ENCODE measurements at regions not wholly inside any gene's neighbourhood (a gene's known extent, or its start where the extent isn't known, plus 50 kb on each side); places are given as distances from the start of the nearest gene placed in this dataset.
A peak's percentile ranks its signal among the peaks of the same experiment; 100 is the strongest.

DNA sequence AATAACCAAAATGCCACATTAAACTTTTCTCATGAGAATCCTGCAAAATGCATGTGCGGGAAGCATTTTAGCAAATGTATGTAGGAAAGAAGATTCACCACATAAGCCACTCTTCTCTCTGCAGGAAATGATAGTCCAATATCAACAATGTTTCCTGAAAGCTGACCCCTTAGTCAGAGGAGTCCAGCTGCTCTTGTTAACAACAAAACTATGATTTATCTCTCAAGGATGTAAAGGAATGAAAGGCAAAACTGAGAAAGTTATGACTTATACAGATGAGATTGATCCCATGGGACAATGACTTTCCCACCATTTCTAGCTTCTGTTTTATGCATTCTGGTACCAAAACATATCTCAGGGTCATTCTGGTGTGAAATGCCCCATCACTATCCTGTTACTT, 125.0 kb upstream of the EDNRA start:
- peak; percentile 58 for DNase-seq (ENCODE audit: low read depth)

DNA sequence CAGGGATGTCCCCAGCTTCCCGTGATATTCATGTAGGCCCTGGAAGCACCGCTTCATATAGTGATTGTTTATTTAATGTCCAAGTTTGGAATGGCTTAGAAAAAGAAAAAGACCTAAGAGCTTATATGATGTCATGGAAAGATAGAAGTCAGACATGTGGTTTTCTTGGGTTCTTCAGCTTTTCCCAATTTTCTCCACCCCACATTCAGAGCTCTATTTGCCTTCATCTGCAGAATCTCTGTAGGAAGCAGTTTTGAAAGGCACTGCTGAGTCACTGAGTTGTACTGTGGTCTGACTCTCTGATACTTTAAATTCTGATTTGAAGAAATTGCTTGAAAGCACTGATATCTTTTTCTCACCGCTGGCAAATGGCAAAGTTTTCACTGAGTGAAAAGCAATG, 120.6 kb upstream of the EDNRA start:
- DNase-seq (ENCODE audit: low read depth): peak; percentile 78

DNA sequence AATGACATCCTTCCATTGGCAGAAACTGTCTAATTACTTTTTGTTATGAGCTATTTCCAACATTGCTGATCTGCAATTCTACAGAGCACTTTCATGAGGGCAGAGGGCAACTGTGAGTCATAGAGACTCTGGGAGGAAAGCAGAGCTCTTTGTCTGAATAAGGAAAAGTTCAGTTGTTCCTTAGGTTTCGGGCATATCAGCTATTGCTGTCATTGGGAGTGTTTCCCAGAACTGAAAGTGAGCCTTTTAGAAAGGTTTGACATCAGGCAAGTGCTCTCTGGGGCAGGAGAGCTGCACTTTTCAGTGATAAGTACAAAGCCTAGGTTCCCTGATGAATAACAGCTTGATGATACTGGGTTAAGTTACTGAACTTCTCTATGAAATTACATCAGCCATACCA, 119.2 kb upstream of the EDNRA start:
- peak; percentile 88 for DNase-seq (ENCODE audit: low read depth)

DNA sequence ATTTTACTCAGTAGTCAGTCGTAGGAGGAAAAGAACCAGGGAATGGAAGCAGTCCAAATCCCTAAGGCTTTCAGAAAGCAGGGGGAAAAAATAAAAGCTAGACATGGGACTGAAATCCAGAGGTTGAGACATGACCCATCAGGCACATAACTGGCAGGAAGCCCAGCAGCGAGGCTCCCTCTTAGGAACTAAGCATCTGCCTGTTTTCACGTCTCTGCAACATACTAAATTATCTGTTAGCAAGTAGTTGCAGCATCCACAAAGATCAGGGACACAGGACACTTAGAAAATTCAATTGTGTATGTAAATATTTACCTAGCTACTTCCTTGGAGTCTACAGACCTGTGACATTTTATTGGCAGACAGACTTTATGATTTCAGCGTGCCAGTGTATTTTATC, 118.0 kb upstream of the EDNRA start:
- DNase-seq (ENCODE audit: low read depth): peak; percentile 78

DNA sequence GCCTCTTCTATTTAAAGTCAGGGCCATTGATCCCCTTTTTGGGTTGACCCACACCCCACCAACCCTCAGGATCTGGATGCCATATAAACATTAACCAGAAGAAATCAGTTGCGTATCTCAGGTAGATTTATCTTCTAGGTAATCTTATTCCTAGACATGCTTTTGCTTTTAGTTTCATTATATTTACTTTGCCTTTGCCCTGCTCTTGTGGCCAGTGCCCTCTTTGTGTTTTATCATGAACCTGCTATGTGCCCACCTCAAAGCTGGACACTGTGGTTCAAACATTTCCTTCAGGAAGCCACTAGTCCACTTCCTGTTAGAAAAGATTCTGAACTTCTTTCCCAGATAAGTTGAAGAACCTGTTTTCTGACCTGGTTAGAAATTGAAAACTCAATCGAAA, 117.4 kb upstream of the EDNRA start:
- no peak for DNase-seq (ENCODE audit: low read depth)

DNA sequence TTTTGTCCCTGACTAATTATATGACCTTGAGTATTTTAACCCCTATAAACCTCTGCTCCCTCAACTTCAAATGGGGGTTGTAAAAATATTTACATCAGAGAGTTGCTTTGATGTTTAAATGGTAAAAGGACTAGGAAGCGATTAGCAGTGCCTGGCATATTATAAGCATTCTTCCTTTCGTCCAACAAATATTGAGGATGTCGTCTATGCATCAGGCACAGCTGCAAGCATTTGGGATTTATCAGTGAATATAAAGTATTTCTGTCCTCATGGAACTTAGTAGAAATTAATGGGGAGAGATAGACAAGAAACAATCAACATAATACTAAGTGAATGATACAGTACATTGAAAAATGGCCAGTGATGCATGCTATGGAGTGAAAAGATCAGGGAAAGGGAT, 115.5 kb upstream of the EDNRA start:
- DNase-seq (ENCODE audit: low read depth): no peak

DNA sequence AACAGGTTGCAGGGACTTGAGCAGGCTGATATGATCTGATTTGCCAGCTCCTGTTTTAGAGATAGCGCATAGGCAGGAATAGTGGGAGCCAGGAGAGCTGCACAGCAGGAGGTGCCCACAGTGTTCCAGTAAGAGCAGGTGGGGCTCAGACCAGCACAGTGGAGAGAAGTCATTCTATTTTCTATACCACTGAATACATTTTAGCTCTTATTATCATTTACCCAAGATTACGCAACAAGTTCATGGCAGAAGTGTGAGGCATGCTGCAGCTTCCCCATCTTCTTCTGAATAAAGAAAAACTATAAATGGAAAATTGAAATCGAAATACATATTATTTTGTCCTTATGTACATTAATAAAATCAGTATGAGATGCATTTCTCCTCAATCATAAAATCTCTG, 114.7 kb upstream of the EDNRA start:
- DNase-seq (ENCODE audit: low read depth): no peak

DNA sequence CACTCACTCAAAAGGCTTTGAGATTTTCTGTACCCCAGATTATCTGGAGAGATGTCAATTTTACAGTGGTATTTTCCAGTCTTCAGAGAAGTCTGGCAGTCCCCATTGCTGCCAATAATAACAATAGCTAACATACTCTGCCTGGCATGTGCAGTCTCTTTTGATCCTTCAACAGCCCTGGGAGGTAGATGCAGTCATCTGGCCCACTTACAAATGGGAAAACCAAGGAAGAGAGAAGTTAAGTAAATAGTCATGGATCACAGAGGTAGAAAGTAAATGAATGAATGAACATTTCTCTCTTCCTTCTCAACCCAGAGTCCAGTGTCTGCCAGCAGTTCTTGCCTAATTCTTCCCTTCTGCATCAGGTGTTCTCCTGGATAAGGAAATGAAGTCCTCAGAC, 113.0 kb upstream of the EDNRA start:
- DNase-seq (ENCODE audit: low read depth): no peak

DNA sequence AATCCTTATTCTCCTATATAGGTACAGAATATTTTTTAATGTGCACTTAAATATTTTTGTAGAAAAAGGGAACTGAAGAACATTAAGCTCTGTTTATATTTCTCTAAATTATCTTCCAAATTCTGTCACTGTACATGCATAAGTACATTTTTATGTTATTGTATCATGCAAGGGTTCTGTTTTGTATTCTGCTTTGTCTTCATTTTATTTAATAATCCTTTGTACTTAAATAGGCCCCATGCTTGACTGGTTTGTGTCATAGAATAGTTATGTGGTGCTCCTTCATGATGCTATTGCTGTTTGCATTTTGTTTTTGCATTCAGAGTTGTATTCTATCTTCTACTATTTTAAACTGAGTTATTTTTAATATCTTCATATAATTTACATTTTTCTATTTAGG, 111.9 kb upstream of the EDNRA start:
- DNase-seq (ENCODE audit: low read depth): no peak

DNA sequence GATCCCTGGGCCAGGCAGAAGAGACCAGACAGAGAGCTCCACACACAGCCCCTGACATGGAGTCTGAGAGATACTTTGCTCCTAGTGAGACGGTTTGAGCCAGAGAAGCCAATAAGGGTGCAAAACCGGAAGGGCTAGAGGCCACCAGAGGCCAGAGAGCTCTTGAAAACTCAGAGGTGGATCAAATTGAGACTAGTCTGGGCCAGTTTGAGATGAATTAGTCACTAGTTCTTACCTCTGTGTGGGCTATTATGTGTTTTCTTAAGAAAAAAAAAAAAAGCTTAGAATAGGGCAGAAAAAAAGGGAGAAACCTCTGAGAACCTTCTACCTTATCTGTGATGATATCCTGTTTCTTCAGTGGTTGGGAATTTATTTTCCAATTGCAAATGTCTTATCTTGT, 110.4 kb upstream of the EDNRA start:
- DNase-seq (ENCODE audit: low read depth): peak; percentile 59

DNA sequence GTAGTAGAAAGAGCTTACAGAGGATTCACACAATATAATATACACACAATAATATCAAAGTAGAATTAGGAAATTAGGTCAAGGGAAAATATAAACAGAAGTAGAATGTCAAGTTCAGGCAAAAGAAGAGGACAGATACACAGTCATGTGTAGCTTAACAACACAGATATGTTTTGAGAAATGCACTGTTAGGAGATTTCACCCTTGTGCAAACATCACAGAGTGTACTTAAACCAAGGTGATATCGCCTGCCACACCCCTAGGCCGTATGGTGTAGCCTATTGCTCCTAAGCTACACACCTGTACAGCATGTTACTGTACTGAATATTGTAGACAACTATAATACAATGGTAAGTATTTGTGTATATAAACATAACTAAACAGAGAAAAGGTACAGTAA, 110.0 kb upstream of the EDNRA start:
- no peak for DNase-seq (ENCODE audit: low read depth)

DNA sequence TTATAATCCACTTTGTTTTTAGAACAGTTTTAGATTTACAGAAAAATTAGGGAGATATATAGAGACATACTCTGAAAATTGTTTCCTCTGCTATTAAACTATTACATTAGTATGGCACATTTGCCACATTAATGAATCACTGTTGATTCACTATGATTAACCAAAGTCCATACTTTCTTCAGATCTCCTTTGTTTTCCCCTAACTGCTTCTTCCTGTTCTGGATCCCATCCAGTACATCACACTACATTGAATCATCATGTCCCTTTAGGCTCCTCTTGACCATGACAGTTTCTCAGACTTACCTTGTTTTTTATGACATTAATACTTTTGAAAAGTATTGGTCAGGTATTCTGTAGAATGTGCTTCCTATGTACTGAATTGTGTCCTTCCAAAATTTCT, 109.2 kb upstream of the EDNRA start:
- DNase-seq (ENCODE audit: low read depth): peak; percentile 78

DNA sequence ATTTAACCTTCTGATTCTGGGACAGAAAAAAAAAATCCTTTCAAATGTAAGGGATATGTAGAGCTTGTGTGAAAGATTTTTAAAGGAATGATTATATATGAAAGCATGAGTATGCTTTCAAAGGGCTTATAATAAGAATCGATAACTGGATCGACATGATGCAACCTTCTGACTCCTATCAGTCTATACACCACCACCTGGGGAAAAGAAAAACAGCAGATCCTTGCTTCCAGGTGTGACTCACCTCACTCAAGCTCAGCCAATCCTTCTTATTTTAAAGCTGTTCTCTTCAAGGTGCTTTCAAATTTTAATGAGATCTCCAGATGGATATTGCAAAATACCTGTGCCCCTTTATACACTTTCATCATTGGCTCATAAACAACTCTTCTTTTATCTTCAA, 102.1 kb upstream of the EDNRA start:
- DNase-seq (ENCODE audit: low read depth): no peak

DNA sequence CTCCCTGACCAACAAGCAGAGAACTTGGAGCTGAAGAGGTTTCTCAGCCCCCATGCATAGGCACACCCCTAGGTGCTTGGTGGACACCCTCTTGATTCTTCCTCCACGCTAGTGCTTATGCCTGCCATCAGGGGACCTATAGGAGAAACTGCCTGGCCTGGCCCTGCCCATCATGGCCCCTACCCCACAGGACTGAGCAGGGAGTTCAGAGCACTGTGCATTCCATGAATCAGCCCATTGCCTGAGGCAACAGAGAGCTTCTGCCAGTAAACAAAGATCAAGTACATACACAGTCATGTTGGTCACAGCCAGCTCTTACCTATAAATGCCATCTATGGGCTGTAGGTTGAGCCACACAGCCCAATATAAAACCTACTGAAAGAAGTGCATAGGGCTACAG, 99.1 kb upstream of the EDNRA start:
- peak; percentile 17 for DNase-seq (ENCODE audit: low read depth)

DNA sequence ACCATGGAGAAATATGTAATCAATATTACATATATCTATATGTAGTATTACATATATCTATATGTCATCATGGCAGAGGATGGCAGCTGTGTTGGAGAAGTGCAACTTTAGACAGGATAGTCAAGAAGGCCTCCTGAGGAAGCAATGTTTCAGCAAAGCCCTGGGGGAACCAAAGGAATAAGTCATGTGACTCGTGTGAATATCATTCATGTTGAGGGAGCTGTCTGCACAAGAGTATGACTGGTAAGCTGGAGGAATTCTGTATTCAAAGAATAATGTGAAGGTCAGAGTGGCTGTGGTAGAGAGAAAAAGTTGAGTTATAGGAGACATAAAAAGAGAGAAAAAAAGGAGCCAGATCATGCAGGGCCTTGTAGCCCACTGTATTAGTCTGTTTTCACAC, 92.9 kb upstream of the EDNRA start:
- DNase-seq (ENCODE audit: low read depth): no peak

DNA sequence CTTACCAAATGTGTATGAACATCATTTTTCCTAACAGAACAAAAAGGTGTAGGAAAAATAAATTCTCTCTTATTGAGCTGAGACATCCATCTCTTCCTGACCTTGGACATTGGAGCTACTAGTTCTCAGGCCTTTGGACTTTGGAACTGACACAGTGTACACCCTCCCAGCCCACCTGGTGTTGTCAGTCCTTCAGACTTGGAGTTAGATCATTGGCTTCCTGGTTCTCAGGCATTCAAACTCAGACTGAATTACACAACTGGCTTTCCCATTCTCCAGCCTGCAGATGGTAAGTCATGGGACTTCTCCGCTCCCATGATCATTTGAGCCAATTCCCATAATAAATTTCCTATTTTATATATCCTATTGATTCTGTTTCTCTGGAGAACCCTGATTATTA, 84.8 kb upstream of the EDNRA start:
- DNase-seq (ENCODE audit: low read depth): no peak

DNA sequence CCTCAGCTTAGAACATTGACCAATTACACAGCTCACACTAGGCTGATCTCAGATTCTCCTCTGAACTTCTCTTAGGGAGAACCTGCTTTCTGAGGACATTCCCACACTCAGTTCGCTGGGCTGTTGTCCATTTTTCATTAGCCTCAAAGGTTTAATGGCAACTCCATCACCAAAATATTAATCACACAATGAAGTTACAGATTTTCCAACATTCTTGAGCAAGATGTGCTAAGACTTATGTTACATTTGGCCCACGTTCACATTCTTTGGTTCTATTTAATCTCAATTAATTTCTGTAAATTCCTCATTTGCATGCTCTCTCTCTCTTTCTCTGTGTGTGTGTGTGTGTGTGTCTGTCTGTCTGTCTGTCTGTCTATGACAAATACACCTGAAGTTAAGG, 82.3 kb upstream of the EDNRA start:
- no peak for DNase-seq (ENCODE audit: low read depth)

DNA sequence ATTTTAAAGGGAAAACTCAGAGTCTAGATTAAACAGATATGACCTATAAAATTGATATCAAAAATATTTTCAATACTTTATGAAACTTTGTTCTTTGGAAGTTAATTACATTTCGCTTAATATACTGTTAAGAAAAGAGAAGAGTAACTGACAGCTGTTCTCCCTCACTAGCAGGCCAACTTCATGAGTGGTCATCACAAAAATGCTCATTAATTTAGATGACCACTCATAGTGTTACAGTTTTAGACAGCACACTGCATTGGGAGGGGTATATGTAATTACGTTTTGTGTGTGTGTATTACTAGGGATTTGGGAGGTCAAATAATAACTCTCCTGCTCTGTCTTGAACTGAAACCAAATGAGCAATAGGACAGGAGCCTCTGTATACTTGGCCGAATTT, 80.2 kb upstream of the EDNRA start:
- DNase-seq (ENCODE audit: low read depth): no peak

DNA sequence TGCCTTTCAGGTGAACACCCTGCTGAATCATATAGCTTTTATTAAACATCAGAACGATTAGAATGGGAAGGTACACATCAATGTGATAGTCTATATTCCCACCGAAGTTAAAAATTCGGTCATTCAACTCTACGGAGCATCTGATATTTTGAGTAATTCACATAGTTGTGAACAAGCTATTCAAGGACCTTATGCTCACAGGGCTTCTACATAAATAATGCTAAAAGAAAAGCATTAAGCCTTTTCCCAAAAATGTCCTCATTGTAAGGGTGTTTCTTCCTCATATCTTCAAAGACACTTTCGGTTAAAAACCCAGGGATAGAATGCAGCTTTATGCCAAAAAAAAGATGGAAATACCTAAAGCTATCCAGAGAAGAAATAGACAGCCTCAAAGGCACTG, 79.7 kb upstream of the EDNRA start:
- DNase-seq (ENCODE audit: low read depth): no peak

DNA sequence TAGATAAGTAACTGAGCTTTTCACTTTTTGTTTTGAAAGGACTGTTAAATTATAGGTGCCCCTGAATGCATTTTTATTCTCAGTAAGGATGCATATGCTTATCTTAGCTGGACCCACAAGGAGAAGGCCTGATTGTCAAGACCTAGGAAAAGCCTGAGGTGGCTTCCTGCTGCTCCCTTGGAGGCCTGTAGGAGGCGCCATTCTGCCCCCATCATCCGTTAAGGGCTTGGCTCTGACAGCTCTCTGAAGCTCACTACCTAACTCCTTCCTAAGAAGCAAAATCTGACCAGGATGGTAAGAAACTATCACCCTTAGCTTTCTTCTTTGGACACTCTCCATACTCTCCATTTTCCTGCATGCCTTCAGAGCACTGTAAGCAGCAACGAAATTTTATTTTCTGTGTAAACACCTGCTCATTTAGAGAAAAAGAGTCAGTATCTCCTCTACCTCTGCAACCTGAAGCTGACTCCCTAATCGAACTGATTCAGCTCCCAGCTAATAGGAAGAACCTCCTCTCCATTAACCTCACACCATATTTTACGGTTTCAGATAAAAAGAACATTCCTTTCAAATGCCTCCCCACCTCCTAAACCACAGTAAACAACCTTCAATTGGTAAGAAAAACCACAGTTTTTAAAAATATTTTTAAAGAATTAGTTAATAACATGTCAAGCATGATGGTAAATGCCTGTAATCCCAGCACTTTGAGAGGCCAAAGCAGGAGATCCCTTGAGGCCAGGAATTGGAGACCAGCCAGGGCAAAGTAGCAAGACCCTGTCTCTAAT, 73.4 kb upstream of the EDNRA start:
- DNase-seq (ENCODE audit: low read depth): no peak

DNA sequence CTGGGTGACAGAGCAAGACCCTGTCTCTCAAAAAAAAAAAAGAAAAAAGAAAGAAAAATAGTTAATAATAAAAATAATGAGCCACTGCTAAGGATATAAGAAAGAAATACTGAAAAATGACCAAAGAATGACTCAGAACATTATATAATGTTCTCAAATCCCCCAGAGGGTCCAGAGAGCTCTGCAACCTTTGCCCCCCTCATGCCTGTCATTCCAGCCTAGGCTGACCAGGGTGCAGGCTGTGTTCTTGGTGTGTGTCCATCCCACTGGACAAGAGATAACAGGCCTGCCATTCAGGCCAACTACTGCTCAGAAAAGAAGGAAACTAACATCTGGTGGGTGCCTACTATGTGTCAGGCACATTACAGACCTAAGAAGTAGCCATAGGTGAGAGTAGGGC, 72.7 kb upstream of the EDNRA start:
- no peak for DNase-seq (ENCODE audit: low read depth)

DNA sequence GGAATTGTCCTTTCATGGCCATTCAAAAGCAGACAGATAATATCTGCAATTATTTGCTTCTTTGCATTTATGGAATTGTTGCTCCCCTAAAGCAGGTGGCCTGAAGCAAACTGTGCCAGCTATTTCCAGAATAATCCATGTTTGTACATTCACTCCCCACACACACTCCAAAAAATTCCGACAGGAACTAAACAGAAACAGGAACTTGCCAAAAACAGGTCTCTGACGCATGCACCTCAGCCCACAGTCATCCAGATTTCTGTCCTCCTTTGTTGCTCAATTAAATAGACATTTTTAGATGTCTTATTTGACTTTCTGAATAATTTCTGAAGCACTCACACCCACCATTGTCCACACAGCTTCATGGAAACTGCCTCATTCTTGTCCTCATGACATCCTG, 71.5 kb upstream of the EDNRA start:
- peak; percentile 8 for DNase-seq (ENCODE audit: low read depth)

DNA sequence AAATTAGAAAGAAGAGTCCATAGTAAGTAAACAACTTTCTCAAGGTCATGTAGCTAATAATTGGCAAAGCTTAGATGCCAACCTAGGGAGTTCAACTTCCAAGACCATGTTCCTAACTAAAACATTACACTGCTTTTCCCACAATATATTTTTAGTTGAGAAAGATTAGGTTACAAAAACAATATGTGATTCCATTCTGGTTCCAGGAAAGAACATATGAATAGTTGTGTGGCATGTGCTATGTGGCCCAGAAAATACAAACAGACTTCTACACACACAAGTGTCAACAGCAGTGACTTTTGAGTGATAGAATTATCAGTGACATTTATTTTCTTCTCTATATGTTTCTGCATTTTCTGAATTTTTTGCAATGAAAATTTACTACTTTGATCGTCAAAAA, 62.7 kb upstream of the EDNRA start:
- DNase-seq (ENCODE audit: low read depth): no peak

DNA sequence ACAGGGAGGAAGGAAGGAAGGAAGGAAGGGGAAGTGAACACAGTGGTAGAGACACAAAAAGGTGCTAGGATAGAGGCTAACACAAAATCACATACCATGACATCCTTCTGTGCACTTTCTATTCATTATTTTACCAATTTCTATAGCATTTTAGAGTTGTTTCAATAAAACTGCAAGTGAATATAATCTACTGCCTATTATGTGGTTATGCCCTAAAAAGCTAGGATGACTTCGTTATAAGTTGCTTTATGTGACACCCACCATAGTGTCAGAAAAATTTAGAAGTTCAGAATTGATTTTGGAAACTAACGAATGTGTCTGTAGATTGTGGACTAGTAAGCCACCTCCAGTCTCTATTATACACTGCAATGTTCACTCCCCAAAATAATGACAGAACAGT, 59.4 kb upstream of the EDNRA start:
- DNase-seq (ENCODE audit: low read depth): no peak

Data from RPMI7951 (cell line).